Activated CD4-positive, CD25-positive, alpha-beta regulatory T cell treated with anti-CD3 and anti-CD28 coated beads, Interleukin-2, amount 50 U/mL, for 72 hours (primary cell): ENCODE measurements at regions not wholly inside any gene's neighbourhood (a gene's known extent, or its start where the extent isn't known, plus 50 kb on each side); places are given as distances from the start of the nearest gene placed in this dataset.

Source experiments
- DNase-seq: peaks from one replicate; pipeline ENCODE4 v3.0.0; 2021

GRCh38 chr6:54574671-54575070 lies 266.4 kb downstream of the TINAG start:
- DNase-seq, result no peak

GRCh38 chr6:54578261-54578660 lies 268.3 kb upstream of the FAM83B start:
- no peak for DNase-seq

GRCh38 chr6:54579011-54579410 lies 267.6 kb upstream of the FAM83B start:
- DNase-seq, result no peak

GRCh38 chr6:54586251-54586650 lies 260.3 kb upstream of the FAM83B start:
- DNase-seq, result no peak

- DNase-seq, result no peak
Measured at GRCh38 chr6:54587277-54587676, 259.3 kb upstream of the FAM83B start.

GRCh38 chr6:54588176-54588575 lies 258.4 kb upstream of the FAM83B start:
- DNase-seq, result no peak

GRCh38 chr6:54595844-54596243 lies 250.7 kb upstream of the FAM83B start:
- DNase-seq, result no peak

- DNase-seq, result no peak
Measured at GRCh38 chr6:54598787-54599313, 247.7 kb upstream of the FAM83B start.

GRCh38 chr6:54601600-54602300 lies 244.8 kb upstream of the FAM83B start:
- DNase-seq, result no peak

- DNase-seq, result no peak
Measured at GRCh38 chr6:54602591-54602990, 244.0 kb upstream of the FAM83B start.

- no peak for DNase-seq
Measured at GRCh38 chr6:54609981-54610380, 236.6 kb upstream of the FAM83B start.

GRCh38 chr6:54613596-54613995 lies 233.0 kb upstream of the FAM83B start:
- no peak for DNase-seq

- DNase-seq, result no peak
Measured at GRCh38 chr6:54614499-54615195, 231.9 kb upstream of the FAM83B start.

GRCh38 chr6:54617730-54618129 lies 228.8 kb upstream of the FAM83B start:
- no peak for DNase-seq

- no peak for DNase-seq
Measured at GRCh38 chr6:54618572-54618971, 228.0 kb upstream of the FAM83B start.

GRCh38 chr6:54619102-54619501 lies 227.5 kb upstream of the FAM83B start:
- DNase-seq, result no peak

GRCh38 chr6:54621285-54621684 lies 225.3 kb upstream of the FAM83B start:
- DNase-seq, result no peak

- DNase-seq, result no peak
Measured at GRCh38 chr6:54624216-54624615, 222.4 kb upstream of the FAM83B start.

GRCh38 chr6:54624779-54625178 lies 221.8 kb upstream of the FAM83B start:
- DNase-seq, result no peak

- no peak for DNase-seq
Measured at GRCh38 chr6:54629131-54629530, 217.4 kb upstream of the FAM83B start.

GRCh38 chr6:54632984-54633565 lies 213.5 kb upstream of the FAM83B start:
- no peak for DNase-seq

- no peak for DNase-seq
Measured at GRCh38 chr6:54633601-54634000, 213.0 kb upstream of the FAM83B start.

- no peak for DNase-seq
Measured at GRCh38 chr6:54640911-54641310, 205.7 kb upstream of the FAM83B start.
